GM18868 (cell line): ENCODE measurements at regions not wholly inside any gene's neighbourhood (a gene's known extent, or its start where the extent isn't known, plus 50 kb on each side); places are given as distances from the start of the nearest gene placed in this dataset.
A peak's percentile ranks its signal among the peaks of the same experiment; 100 is the strongest.
"Not testable (repeated sequence)": the region's sequence is repeated elsewhere in the genome, so short reads cannot be mapped to it uniquely, and the experiment has no call there.

Experiments
- ATAC-seq: cut with Tn5 transposase; IDR thresholded peaks from one replicate; pipeline ENCODE4 v1.9.1; 2021; ENCODE audit warnings: mild to moderate bottlenecking, moderate library complexity; ENCODE audit not compliant: unreplicated experiment

- ATAC-seq, result no peak
These were observed 78.2 kb downstream of the HACD1 start for GRCh38 chr10:17538941-17539340.

GRCh38 chr10:17537281-17537680 is 79.9 kb downstream of the HACD1 start:
- ATAC-seq, result no peak

- no peak for ATAC-seq
These were observed 81.0 kb downstream of the HACD1 start for GRCh38 chr10:17536221-17536620.

GRCh38 chr10:17533731-17534130 is 79.3 kb upstream of the ST8SIA6 start:
- ATAC-seq, result no peak

- no peak for ATAC-seq
These were observed 74.0 kb upstream of the ST8SIA6 start for GRCh38 chr10:17528306-17528862.

GRCh38 chr10:17527514-17528146 is 73.2 kb upstream of the ST8SIA6 start:
- no peak for ATAC-seq

- not testable (repeated sequence) for ATAC-seq
These were observed 72.2 kb upstream of the ST8SIA6 start for GRCh38 chr10:17526571-17526970.

- ATAC-seq, result no peak
These were observed 69.5 kb upstream of the ST8SIA6 start for GRCh38 chr10:17523917-17524316.

GRCh38 chr10:17523246-17523753 is 68.9 kb upstream of the ST8SIA6 start:
- no peak for ATAC-seq

- not testable (repeated sequence) for ATAC-seq
These were observed 67.9 kb upstream of the ST8SIA6 start for GRCh38 chr10:17522269-17522668.

GRCh38 chr10:17519457-17519856 is 65.1 kb upstream of the ST8SIA6 start:
- no peak for ATAC-seq

- ATAC-seq, result no peak
These were observed 63.9 kb upstream of the ST8SIA6 start for GRCh38 chr10:17518338-17518737.

GRCh38 chr10:17516376-17516775 is 62.0 kb upstream of the ST8SIA6 start:
- ATAC-seq, result no peak

- peak; percentile 22 for ATAC-seq
These were observed 58.1 kb upstream of the ST8SIA6 start for GRCh38 chr10:17512341-17513001.

- ATAC-seq, result peak; percentile 54
These were observed 56.0 kb upstream of the ST8SIA6 start for GRCh38 chr10:17510242-17510908.

- no peak for ATAC-seq
These were observed 53.1 kb upstream of the ST8SIA6 start for GRCh38 chr10:17507538-17507937.

GRCh38 chr10:17506856-17507471 is 52.6 kb upstream of the ST8SIA6 start:
- no peak for ATAC-seq

GRCh38 chr10:17506390-17506789 is 52.0 kb upstream of the ST8SIA6 start:
- no peak for ATAC-seq

- no peak for ATAC-seq
These were observed 50.3 kb upstream of the ST8SIA6 start for GRCh38 chr10:17504547-17505245.
